CD4-positive, alpha-beta T cell treated with Interferon gamma for 1 hour (primary cell): ENCODE measurements at regions not wholly inside any gene's neighbourhood (a gene's known extent, or its start where the extent isn't known, plus 50 kb on each side); places are given as distances from the start of the nearest gene placed in this dataset.

Source experiments
- DNase-seq: peaks from one replicate; pipeline ENCODE4 v3.0.0-alpha.2; 2020

- DNase-seq, result no peak
These were observed 904.8 kb upstream of the CELF4 start for GRCh38 chr18:38470421-38470820.

- no peak for DNase-seq
These were observed 900.8 kb upstream of the CELF4 start for GRCh38 chr18:38466426-38466825.

- DNase-seq, result no peak
These were observed 898.4 kb upstream of the CELF4 start for GRCh38 chr18:38464024-38464423.

- DNase-seq, result no peak
These were observed 895.1 kb upstream of the CELF4 start for GRCh38 chr18:38460657-38461056.

GRCh38 chr18:38459131-38459994 is 893.8 kb upstream of the CELF4 start:
- no peak for DNase-seq

GRCh38 chr18:38458698-38459097 is 893.1 kb upstream of the CELF4 start:
- DNase-seq, result no peak

GRCh38 chr18:38456253-38456652 is 890.7 kb upstream of the CELF4 start:
- no peak for DNase-seq

- no peak for DNase-seq
These were observed 889.3 kb upstream of the CELF4 start for GRCh38 chr18:38454764-38455469.

- no peak for DNase-seq
These were observed 888.3 kb upstream of the CELF4 start for GRCh38 chr18:38453880-38454279.

- DNase-seq, result no peak
These were observed 885.3 kb upstream of the CELF4 start for GRCh38 chr18:38450876-38451275.

- no peak for DNase-seq
These were observed 880.2 kb upstream of the CELF4 start for GRCh38 chr18:38445804-38446145.

GRCh38 chr18:38444971-38445803 is 879.6 kb upstream of the CELF4 start:
- no peak for DNase-seq

- DNase-seq, result no peak
These were observed 862.1 kb upstream of the CELF4 start for GRCh38 chr18:38427736-38428135.

GRCh38 chr18:38427234-38427633 is 861.6 kb upstream of the CELF4 start:
- DNase-seq, result no peak

GRCh38 chr18:38421872-38422615 is 856.4 kb upstream of the CELF4 start:
- DNase-seq, result no peak

GRCh38 chr18:38421021-38421420 is 855.4 kb upstream of the CELF4 start:
- DNase-seq, result no peak

- DNase-seq, result no peak
These were observed 855.0 kb upstream of the CELF4 start for GRCh38 chr18:38420611-38421010.

- no peak for DNase-seq
These were observed 850.2 kb upstream of the CELF4 start for GRCh38 chr18:38415811-38416210.

GRCh38 chr18:38413193-38413592 is 847.6 kb upstream of the CELF4 start:
- DNase-seq, result no peak

GRCh38 chr18:38406607-38407006 is 841.0 kb upstream of the CELF4 start:
- DNase-seq, result no peak

- DNase-seq, result no peak
These were observed 836.9 kb upstream of the CELF4 start for GRCh38 chr18:38402509-38402908.

GRCh38 chr18:38397094-38397493 is 831.5 kb upstream of the CELF4 start:
- DNase-seq, result no peak

- DNase-seq, result no peak
These were observed 820.5 kb upstream of the CELF4 start for GRCh38 chr18:38386146-38386545.
